SK-N-SH (cell line): ENCODE measurements at regions not wholly inside any gene's neighbourhood (a gene's known extent, or its start where the extent isn't known, plus 50 kb on each side); places are given as distances from the start of the nearest gene placed in this dataset.

Experiments used
- CTCF ChIP-seq: fragments of 200-600 bp; sonication (generic); IDR thresholded peaks from 2 replicates; pipeline ENCODE4 v1.6.1; 2017; ENCODE audit warnings: antibody characterized with exemption, mild to moderate bottlenecking, moderate library complexity
- EP300 ChIP-seq, 2 experiments: IDR thresholded peaks; 2 replicates each; pipeline versions ENCODE4 v1.4.0 to v1.6.1; 2012; ENCODE audit warnings: borderline replicate concordance in 1 of 2, low read depth in 1 of 2, low read length in 1 of 2
- FOSL2 ChIP-seq: IDR thresholded peaks from 2 replicates; pipeline ENCODE4 v1.4.0; 2012; ENCODE audit warnings: low read depth, mild to moderate bottlenecking, moderate library complexity, borderline replicate concordance
- NRF1 ChIP-seq: IDR thresholded peaks from 2 replicates; pipeline ENCODE4 v1.6.1; 2012; ENCODE audit warnings: low read depth, mild to moderate bottlenecking, low read length
- YY1 ChIP-seq: IDR thresholded peaks from 2 replicates; pipeline ENCODE4 v1.4.0; 2012; ENCODE audit warnings: low read depth, mild to moderate bottlenecking

DNA sequence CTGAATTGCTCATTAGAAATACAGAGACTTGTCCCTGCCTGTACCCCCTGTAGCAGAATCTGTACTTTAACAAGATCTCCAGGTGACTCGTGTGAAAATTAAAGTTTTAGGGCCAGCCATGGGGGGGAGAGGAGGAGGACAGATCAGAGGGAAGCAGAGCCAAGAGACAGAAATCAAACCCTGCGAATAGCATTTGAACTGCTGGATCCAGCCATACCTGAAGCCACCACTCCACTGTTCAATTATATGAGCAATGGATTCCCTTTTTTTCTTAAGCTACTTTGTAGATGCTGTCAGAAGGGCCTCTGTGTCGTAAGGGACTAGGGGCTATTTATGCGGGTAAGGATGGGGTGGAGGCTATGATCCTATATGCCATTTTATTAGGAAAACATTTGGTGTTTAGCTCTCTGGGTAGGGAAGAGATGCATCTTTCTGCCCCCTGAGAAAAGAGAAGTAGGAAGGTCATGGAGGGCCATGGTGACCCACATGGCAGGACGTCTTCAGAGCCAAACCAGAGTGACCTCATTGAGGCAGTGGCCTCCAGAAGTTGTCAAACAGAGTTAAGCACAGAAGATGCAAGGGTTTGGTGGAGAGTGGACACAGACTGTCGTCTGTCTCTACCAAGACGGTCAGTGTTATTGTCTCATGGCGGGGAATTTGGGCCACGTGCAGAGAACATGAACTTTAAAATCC is 203.9 kb downstream of the PHETA1 start:
- TF ChIP-seq YY1 (no peak), CTCF (no peak), NRF1 (no peak), EP300 (IDR thresholded peaks at IDR 0.05; ENCODE audit: borderline replicate concordance in 1 of 2, low read depth in 1 of 2, low read length in 1 of 2) (no peak), FOSL2 (no peak)
